ENCODE measurements at regions not wholly inside any gene's neighbourhood (a gene's known extent, or its start where the extent isn't known, plus 50 kb on each side); places are given as distances from the start of the nearest gene placed in this dataset.

- Histone ChIP-seq H3K36me3 (ENCODE audit: insufficient read depth) (no peaks in the 10 kb centered on the region), H3K9me2 (ENCODE audit: insufficient read depth) (no peaks in the 10 kb centered on the region), H3K27me3 (ENCODE audit: insufficient read depth) (no peaks in the 10 kb centered on the region), H3K79me2 (replicated peaks; ENCODE audit: insufficient read depth) (no peaks in the 10 kb centered on the region), H3K4me3 (no peak overlapping the region), H3F3A (replicated peaks; ENCODE audit: low read depth) (no peaks in the 10 kb centered on the region), H2AFZ (peak overlapping the region; percentile 44; the same call in 1 of the 2 replicates), H4K20me1 (replicated peaks; ENCODE audit: insufficient read depth) (no peaks in the 10 kb centered on the region), H3K4me2 (no peak overlapping the region), H3K4me1 (ENCODE audit: insufficient read depth) (peaks cover 18% of the 10 kb centered on the region), H3K27ac (ENCODE audit: low read depth) (no peak overlapping the region)
- no peak overlapping the region for H3K27ac Mint-ChIP-seq
- peaks cover 27% of the 10 kb centered on the region for H3K4me1 Mint-ChIP-seq
- H3K4me3 Mint-ChIP-seq = no peak overlapping the region
- peaks cover 2% of the 10 kb centered on the region for H3K27me3 Mint-ChIP-seq (ENCODE audit: insufficient read depth, low read depth, poor library complexity)
- no peaks in the 10 kb centered on the region for H3K36me3 Mint-ChIP-seq (ENCODE audit: low read depth)
- no peaks in the 10 kb centered on the region for H3K9me3 Mint-ChIP-seq
- TF ChIP-seq STAT1 (IDR thresholded peaks at IDR 0.05; ENCODE audit: unreplicated experiment) = no peak
- TF ChIP-seq EZH2 (IDR thresholded peaks at IDR 0.05; ENCODE audit: low read depth, unreplicated experiment) = no peak
- TF ChIP-seq ZNF462 (CRISPR knock-in tag; IDR thresholded peaks at IDR 0.05) = no peak
- TF ChIP-seq JUNB (IDR thresholded peaks at IDR 0.05; ENCODE audit: unreplicated experiment) = no peak
- no peak for TF ChIP-seq NANOG (IDR thresholded peaks at IDR 0.05; ENCODE audit: borderline replicate concordance)
- TF ChIP-seq CREB1 (CRISPR knock-in tag; IDR thresholded peaks at IDR 0.05; ENCODE audit: low read depth) = no peak
- TF ChIP-seq ZNF114 (CRISPR knock-in tag; IDR thresholded peaks at IDR 0.05) = no peak
- no peak for TF ChIP-seq CTCF (conservative IDR thresholded peaks at IDR 0.05; ENCODE audit: low read depth in 2 of 2)
- ATAC-seq (no peak), DNase-seq (ENCODE audit: low spot score) (no peak)
Observed at GRCh38 chr13:85260896-85261295, 538.3 kb downstream of the SLITRK6 start.
